ENCODE measurements at regions not wholly inside any gene's neighbourhood (a gene's known extent, or its start where the extent isn't known, plus 50 kb on each side); places are given as distances from the start of the nearest gene placed in this dataset.

DNA sequence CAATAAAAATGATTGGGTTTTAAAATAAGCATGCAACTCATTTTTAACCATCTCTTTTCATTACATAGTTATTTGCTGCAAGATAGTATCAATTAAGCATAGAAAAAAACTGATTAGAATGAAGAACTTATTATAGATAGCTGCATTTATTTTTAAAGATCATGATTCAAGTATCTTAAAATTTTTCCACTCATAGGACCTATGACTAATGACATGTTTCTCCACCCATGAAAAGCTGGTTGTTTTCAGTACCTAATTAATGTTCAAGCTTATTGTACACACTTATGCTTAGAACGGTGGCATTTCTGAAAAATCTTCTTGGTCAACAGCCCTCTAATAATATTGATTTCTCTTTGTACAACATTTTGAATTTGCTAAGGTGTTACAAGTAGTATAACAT, 193.5 kb upstream of the PITX2 start:
- H3K9me3 ChIP-seq = no peaks in the 10 kb centered on the region
- DNase-seq (no peak), FAIRE-seq (no peak), ATAC-seq (no peak)
- no peaks in the 10 kb centered on the region for H3K4me1 ChIP-seq
- H3K27ac ChIP-seq = no peak overlapping the region
- intact Hi-C loops (cut with DNase I) = no loop called here
- TF ChIP-seq CTCF (IDR thresholded peaks at IDR 0.05) = no peak
- 5 to 12% methylated on average over 1 of the region's 1 CpG for WGBS, 2 donors
- H3K27me3 ChIP-seq = no peaks in the 10 kb centered on the region
- H3K4me3 ChIP-seq = no peak overlapping the region
- no peaks in the 10 kb centered on the region for H3K36me3 ChIP-seq

DNA sequence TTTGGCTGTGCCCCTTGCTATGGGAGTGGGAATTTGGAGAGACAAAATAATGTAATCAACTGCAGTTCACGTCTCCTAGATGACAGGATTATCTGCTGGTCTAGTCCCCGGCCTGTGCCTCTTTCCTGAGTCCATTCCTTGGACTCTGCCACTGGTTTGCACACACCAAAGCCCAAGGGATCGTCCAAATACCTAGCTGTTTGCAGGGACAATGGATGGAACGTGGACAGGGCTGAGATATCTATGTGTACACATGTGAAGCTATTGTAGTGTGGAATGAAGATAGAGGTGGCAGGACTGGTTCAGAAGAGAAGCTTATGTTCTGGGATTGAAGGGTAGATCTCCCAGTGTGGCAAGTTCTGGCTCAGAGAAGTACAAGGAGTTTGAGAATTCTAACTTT, 198.3 kb upstream of the PITX2 start:
- intact Hi-C loops (cut with DNase I) = no loop called here
- Histone ChIP-seq H3K36me3 (no peaks in the 10 kb centered on the region), H3K27me3 (no peaks in the 10 kb centered on the region), H3K4me1 (no peaks in the 10 kb centered on the region), H3K4me3 (no peak overlapping the region), H3K27ac (no peak overlapping the region), H3K9me3 (no peaks in the 10 kb centered on the region)
- DNase-seq (no peak), FAIRE-seq (no peak), ATAC-seq (no peak)
- no peak for TF ChIP-seq CTCF (IDR thresholded peaks at IDR 0.05)
- WGBS, 2 donors = 59 to 61% methylated on average over 4 of the region's 4 CpGs

DNA sequence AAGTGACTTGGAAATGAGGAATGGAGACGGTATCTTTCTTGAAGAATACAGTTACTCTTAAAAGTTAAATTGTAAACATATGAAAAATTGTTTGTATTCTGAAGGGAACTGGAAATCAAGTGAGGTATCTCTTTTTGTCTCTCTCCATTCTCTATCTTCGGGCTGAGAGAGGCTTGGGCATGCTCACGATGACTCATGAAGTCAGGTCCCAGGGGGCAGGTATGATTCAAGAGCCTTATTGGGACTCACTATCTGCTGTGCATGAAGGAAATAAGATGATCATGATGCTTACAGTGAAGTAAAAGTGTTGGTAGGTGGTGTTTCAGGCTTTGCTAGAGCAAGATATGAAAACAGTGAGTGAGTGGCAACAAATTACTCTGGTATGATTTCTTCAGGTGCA, 200.4 kb upstream of the PITX2 start:
- no peaks in the 10 kb centered on the region for H3K4me1 ChIP-seq
- no peaks in the 10 kb centered on the region for H3K9me3 ChIP-seq
- FAIRE-seq (no peak), DNase-seq (no peak), ATAC-seq (no peak)
- no peaks in the 10 kb centered on the region for H3K36me3 ChIP-seq
- no peaks in the 10 kb centered on the region for H3K27me3 ChIP-seq
- 75 to 92% methylated on average over 3 of the region's 3 CpGs for WGBS, 2 donors
- intact Hi-C loops (cut with DNase I) = no loop called here
- no peak overlapping the region for H3K4me3 ChIP-seq
- no peak for TF ChIP-seq CTCF (IDR thresholded peaks at IDR 0.05)
- no peak overlapping the region for H3K27ac ChIP-seq

DNA sequence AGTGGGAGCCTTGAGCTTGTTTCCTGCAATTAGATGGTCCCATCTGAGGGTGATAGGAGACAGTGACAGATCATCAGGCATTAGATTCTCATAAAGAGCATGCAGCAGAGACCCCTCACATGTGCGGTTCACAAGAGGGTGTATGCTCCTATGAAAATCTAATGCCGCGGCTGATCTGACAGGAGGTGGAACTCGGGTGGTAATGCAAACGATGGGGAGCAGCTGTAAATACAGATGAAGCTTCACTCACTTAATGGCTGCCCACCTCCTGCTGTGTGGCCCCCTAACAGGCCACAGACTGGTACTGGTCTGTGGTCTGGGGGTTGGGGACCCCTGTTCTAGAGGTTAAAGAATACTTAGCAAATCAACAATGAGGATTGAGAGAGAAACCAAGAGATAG, 201.5 kb upstream of the PITX2 start:
- DNase-seq = no peak
- no peak overlapping the region for H3K27ac ChIP-seq
- H3K4me3 ChIP-seq = no peak overlapping the region
- 85 to 87% methylated on average over 5 of the region's 5 CpGs for WGBS, 2 donors
- no peaks in the 10 kb centered on the region for H3K27me3 ChIP-seq
- no peak for TF ChIP-seq CTCF (IDR thresholded peaks at IDR 0.05)
- no peaks in the 10 kb centered on the region for H3K36me3 ChIP-seq
- no peak for ATAC-seq
- no peaks in the 10 kb centered on the region for H3K9me3 ChIP-seq
- H3K4me1 ChIP-seq = no peaks in the 10 kb centered on the region
- intact Hi-C loops (cut with DNase I) = no loop called here
- FAIRE-seq = no peak

GRCh38 chr4:110826656-110827055, 203.8 kb upstream of the PITX2 start:
- 63 to 64% methylated on average over 8 of the region's 8 CpGs for WGBS, 2 donors
- ATAC-seq (no peak), FAIRE-seq (no peak), DNase-seq (no peak)
- Histone ChIP-seq H3K4me1 (no peaks in the 10 kb centered on the region), H3K9me3 (no peaks in the 10 kb centered on the region), H3K36me3 (no peaks in the 10 kb centered on the region), H3K27me3 (no peaks in the 10 kb centered on the region), H3K4me3 (no peak overlapping the region), H3K27ac (no peak overlapping the region)
- TF ChIP-seq CTCF (IDR thresholded peaks at IDR 0.05) = no peak
- intact Hi-C loops (cut with DNase I) = no loop called here
